SK-N-SH (cell line): ENCODE measurements at regions not wholly inside any gene's neighbourhood (a gene's known extent, or its start where the extent isn't known, plus 50 kb on each side); places are given as distances from the start of the nearest gene placed in this dataset.

Source experiments
- CTCF ChIP-seq: fragments of 200-600 bp; sonication (generic); IDR thresholded peaks from 2 replicates; pipeline ENCODE4 v1.6.1; 2017; ENCODE audit warnings: antibody characterized with exemption, mild to moderate bottlenecking, moderate library complexity
- FOSL2 ChIP-seq: IDR thresholded peaks from 2 replicates; pipeline ENCODE4 v1.4.0; 2012; ENCODE audit warnings: low read depth, mild to moderate bottlenecking, moderate library complexity, borderline replicate concordance
- FOXJ3 ChIP-seq: sonication (generic); formaldehyde crosslinking; IDR thresholded peaks from 2 replicates; pipeline ENCODE4 v1.5.1; 2020; ENCODE audit warnings: mild to moderate bottlenecking, missing genetic modification reagents
- GATA2 ChIP-seq: sonication (generic); formaldehyde crosslinking; IDR thresholded peaks from 2 replicates; pipeline ENCODE4 v1.5.0; 2020; ENCODE audit warnings: mild to moderate bottlenecking, missing genetic modification reagents
- MAX ChIP-seq: IDR thresholded peaks from 2 replicates; pipeline ENCODE4 v1.4.0; 2012; ENCODE audit warnings: low read depth
- PBX3 ChIP-seq: IDR thresholded peaks from 2 replicates; pipeline ENCODE4; 2012
- POLR2AphosphoS5 ChIP-seq: IDR thresholded peaks from 2 replicates; pipeline ENCODE4 v1.6.1; 2012; ENCODE audit warnings: low read depth, low read length
- SIN3A ChIP-seq: IDR thresholded peaks from 2 replicates; pipeline ENCODE4 v1.6.1; 2012; ENCODE audit warnings: low read depth, mild to moderate bottlenecking, low read length, moderate library complexity, borderline replicate concordance
- TAF1 ChIP-seq: IDR thresholded peaks from 2 replicates; pipeline ENCODE4 v1.6.1; 2012; ENCODE audit warnings: low read depth, mild to moderate bottlenecking, low read length, moderate library complexity, borderline replicate concordance
- TCF12 ChIP-seq: IDR thresholded peaks from 2 replicates; pipeline ENCODE4 v1.4.0; 2012
- USF2 ChIP-seq: fragments of 150-350 bp; IDR thresholded peaks from 2 replicates; pipeline ENCODE4 v1.6.1; 2017; ENCODE audit warnings: antibody characterized with exemption, low read length, low read depth, borderline replicate concordance

- TF ChIP-seq USF2, result no peak
- TF ChIP-seq PBX3, result no peak
- no peak for TF ChIP-seq MAX
- TF ChIP-seq CTCF, result no peak
- no peak for TF ChIP-seq GATA2
- no peak for TF ChIP-seq TCF12
- TF ChIP-seq FOSL2, result no peak
- TF ChIP-seq TAF1, result no peak
- TF ChIP-seq FOXJ3, result no peak
- no peak for TF ChIP-seq POLR2AphosphoS5
- no peak for TF ChIP-seq SIN3A
These were observed 188.6 kb downstream of the CWF19L2 start for GRCh38 chr11:107268977-107269376.
